Psoas muscle (tissue), 7 donors: ENCODE measurements at regions not wholly inside any gene's neighbourhood (a gene's known extent, or its start where the extent isn't known, plus 50 kb on each side); places are given as distances from the start of the nearest gene placed in this dataset.

Source experiments
- ATAC-seq, 4 donors: fragments of 200-7000 bp; cut with Tn5 transposase; one replicate each; pipeline ENCODE4 v1.9.1; 2020; ENCODE audit warnings: moderate library complexity in 3 of 4, mild to moderate bottlenecking in 2 of 4
- DNase-seq, 2 donors: peaks; one replicate each; pipeline ENCODE4 v3.0.0-alpha.2; 2020
- H3K27ac ChIP-seq: fragments of 200-600 bp; one replicate; pipeline ENCODE4 v1.8.0; 2022
- H3K27me3 ChIP-seq, 3 donors: fragments of 200-600 bp in 1 of 3; one replicate each; pipeline versions ENCODE4 v1.6.1 to v1.8.0; 2013 to 2022; ENCODE audit warnings: low read length in 2 of 3, mild to moderate bottlenecking in 2 of 3, moderate library complexity in 1 of 3; ENCODE audit not compliant: insufficient read depth in 3 of 3
- H3K36me3 ChIP-seq, 2 donors: fragments of 200-600 bp in 1 of 2; one replicate each; pipeline versions ENCODE4 v1.6.1 to v1.8.0; 2013 to 2022; ENCODE audit warnings: low read depth in 1 of 2, mild to moderate bottlenecking in 1 of 2, moderate library complexity in 1 of 2; ENCODE audit not compliant: insufficient read depth in 1 of 2
- H3K4me1 ChIP-seq: fragments of 200-600 bp; one replicate; pipeline ENCODE4 v1.8.0; 2022
- H3K4me3 ChIP-seq: fragments of 200-600 bp; one replicate; pipeline ENCODE4 v1.8.0; 2022; ENCODE audit warnings: mild to moderate bottlenecking
- H3K9me3 ChIP-seq: fragments of 200-600 bp; one replicate; pipeline ENCODE4 v1.8.0; 2022
- WGBS, 3 donors: extraction: QIAGEN DNeasy Blood & Tissue Kit; methylation state at CpG; one replicate each; pipeline versions ENCODE4 v1.1.6 to v1.1.7; 2013; 5-methylcytosine and 5-hydroxymethylcytosine counted together
- intact Hi-C, 2 donors: fragments of 100-400 bp; cut with DNase I; formaldehyde crosslinking; loops; one replicate each; pipeline versions ENCODE4 v1.11.0 to v1.14.2; 2022
- TF ChIP-seq, protein P1 (sequence below): fragments of 200-600 bp; IDR thresholded peaks from one replicate; pipeline ENCODE4 v1.8.0; 2022; ENCODE audit warnings: antibody characterized with exemption
- donor health status: healthy with polysubstance abuse.
- donor health status: DM: no; HTN: no; CAD: no; lungs with moderate emphysema.
- donor health status: Bipolar disorder and iron deficiency.
- donor health status: healthy.
- donor health status: DM: yes; HTN: yes; CAD: no.
- donor health status: DM: no; HTN: no; CAD: no.
- donor health status: DM: yes; HTN: yes; CAD: no.

DNA sequence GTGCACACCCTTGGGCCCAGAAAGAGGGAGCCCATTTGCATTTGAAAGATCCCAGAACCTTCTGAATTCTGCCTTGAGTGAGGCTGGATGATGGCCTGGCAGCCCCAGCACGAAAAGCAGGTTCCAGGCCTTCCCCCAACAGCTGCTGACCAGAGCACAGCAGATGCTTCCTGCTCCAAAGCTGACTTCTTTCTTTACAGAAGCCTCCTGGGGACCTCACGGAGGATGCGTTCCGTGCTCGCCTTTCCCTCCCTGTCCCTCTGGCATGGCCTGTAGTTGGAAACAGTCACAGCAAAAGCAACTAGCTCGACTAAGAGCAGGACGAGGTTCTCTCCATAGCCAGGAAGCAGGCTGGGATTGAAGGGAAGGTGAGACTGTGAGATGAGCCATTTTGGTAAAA, 107.7 kb upstream of the B3GAT1 start:
- H3K36me3 ChIP-seq, result no peaks in the 10 kb centered on the region
- WGBS, 3 donors, result 6 to 12% (median 8%) methylated on average over 7 of the region's 7 CpGs
- no peak overlapping the region for H3K4me3 ChIP-seq
- H3K9me3 ChIP-seq, result no peaks in the 10 kb centered on the region
- ATAC-seq (no peak), DNase-seq (peak in 1 of 2 donors; percentile 14)
- H3K27ac ChIP-seq, result no peak overlapping the region
- TF ChIP-seq, protein P1, sequence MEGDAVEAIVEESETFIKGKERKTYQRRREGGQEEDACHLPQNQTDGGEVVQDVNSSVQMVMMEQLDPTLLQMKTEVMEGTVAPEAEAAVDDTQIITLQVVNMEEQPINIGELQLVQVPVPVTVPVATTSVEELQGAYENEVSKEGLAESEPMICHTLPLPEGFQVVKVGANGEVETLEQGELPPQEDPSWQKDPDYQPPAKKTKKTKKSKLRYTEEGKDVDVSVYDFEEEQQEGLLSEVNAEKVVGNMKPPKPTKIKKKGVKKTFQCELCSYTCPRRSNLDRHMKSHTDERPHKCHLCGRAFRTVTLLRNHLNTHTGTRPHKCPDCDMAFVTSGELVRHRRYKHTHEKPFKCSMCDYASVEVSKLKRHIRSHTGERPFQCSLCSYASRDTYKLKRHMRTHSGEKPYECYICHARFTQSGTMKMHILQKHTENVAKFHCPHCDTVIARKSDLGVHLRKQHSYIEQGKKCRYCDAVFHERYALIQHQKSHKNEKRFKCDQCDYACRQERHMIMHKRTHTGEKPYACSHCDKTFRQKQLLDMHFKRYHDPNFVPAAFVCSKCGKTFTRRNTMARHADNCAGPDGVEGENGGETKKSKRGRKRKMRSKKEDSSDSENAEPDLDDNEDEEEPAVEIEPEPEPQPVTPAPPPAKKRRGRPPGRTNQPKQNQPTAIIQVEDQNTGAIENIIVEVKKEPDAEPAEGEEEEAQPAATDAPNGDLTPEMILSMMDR, result no peak
- H3K4me1 ChIP-seq, result no peaks in the 10 kb centered on the region
- intact Hi-C loops, result no loop called here
- H3K27me3 ChIP-seq, result peaks cover 0 to 19% (median 10%) of the 10 kb centered on the region in 3 donors

DNA sequence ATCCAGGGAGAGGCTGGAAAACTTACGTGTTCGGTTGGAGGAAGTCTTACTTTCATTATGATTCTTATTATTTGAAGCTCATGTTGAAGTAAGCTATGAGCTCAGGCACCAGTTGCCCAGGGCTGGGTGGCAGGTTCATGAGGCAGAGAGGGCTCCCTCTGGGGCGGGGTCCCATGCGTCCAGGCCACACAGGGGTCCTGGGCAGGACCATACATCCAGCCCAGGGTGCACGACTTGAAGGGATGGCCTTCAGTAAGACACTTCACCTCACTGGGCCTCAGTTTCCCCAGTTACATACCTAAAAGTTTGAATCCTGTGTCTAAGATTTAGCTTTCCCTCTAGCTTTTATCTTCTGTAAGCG, 107.3 kb upstream of the B3GAT1 start:
- no peaks in the 10 kb centered on the region for H3K36me3 ChIP-seq
- TF ChIP-seq, protein P1, result no peak
- no peak for ATAC-seq
- H3K27me3 ChIP-seq, result peaks cover 0 to 19% (median 10%) of the 10 kb centered on the region in 3 donors
- H3K9me3 ChIP-seq, result no peaks in the 10 kb centered on the region
- no peak overlapping the region for H3K27ac ChIP-seq
- no peaks in the 10 kb centered on the region for H3K4me1 ChIP-seq
- 76 to 85% (median 81%) methylated on average over 6 of the region's 6 CpGs for WGBS, 3 donors
- no peak overlapping the region for H3K4me3 ChIP-seq
- intact Hi-C loops, result no loop called here
- DNase-seq, result peak in 1 of 2 donors; percentile 12

DNA sequence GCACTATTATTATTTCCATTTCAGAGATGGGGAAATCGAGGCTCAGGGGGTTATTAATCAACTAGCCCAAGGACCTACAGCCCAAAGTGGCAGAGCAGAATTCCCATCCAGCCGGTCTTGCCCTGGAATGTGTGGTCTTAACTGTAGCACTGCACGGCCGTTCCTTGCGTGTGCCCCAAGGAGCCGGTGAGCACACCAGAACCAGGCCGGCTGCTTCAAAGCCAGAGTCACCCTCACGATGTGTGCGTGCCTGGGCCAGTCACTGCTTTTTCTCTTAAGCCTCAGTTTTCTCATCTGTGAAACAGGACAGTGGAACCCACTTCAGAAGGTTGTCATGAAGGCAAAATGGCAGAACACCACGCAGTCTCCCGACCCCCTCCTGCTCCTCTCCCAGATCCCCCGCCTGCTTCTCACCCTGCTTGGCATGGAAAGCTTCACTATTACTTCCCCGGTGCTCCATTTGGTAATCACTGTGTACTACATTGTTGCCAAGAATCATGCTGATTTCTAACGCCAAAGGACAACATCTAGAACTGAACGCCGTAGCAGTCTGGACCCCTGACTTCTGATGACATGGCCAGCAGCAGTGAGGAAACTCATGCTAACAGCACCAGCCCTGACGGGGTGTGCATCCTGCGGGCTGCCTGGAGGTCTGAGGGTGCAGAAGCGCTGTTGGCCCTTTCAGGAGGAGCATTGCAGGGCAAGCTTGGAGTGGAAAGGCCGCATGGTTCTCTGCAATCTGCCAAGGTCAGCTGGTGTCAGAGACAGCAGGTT, 106.8 kb upstream of the B3GAT1 start:
- Histone ChIP-seq H3K4me1 (no peaks in the 10 kb centered on the region), H3K27me3 (peaks cover 0 to 19% (median 10%) of the 10 kb centered on the region in 3 donors)
- no peak for ATAC-seq

DNA sequence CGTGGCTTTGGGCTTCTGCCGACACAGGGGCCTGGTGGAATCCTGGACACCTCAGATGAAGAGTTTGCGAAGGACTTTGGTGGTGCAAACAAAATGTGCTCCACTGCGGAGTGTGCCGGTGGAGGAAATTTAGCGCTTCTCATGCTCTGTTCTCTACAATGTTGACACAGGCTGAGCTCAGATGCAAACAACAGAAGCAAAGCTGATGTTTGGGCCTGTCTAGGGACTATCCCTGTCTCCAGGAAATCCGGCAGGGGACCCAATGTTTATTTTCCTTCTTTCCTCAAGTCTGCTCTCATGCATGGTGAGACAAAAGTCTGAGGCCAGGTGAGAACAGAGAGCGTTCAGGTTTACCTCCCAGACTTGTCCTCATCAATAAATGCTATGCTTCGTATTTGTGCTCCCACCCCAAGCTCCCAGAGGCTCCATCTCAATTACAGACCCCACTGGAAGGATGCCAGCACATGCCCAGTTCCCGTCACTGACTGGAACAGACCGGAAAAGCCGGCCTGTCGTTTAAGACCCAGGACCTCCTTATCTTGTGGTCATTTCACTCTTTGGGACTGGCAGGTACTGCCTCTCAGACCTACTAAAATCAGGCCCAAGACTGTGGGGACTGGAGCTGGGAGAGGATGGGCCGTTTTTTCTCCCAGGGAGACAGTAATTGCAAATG, 105.7 kb upstream of the B3GAT1 start:
- ATAC-seq (no peak), DNase-seq (peak in 1 of 2 donors; percentile 19)
- WGBS, 3 donors, result 59 to 68% (median 62%) methylated on average over 14 of the region's 14 CpGs
- Histone ChIP-seq H3K4me3 (no peak overlapping the region), H3K27ac (no peak overlapping the region), H3K4me1 (no peaks in the 10 kb centered on the region), H3K27me3 (peaks cover 0 to 19% (median 12%) of the 10 kb centered on the region in 3 donors), H3K9me3 (no peaks in the 10 kb centered on the region), H3K36me3 (no peaks in the 10 kb centered on the region)
- intact Hi-C loops, result no loop called here
- TF ChIP-seq, protein P1, result no peak

More for the DNA sequence above, 106.8 kb upstream of the B3GAT1 start:
- TF ChIP-seq, protein P1, result no peak
- H3K27ac ChIP-seq, result no peak overlapping the region
- intact Hi-C loops, result no loop called here
- H3K9me3 ChIP-seq, result no peaks in the 10 kb centered on the region
- H3K36me3 ChIP-seq, result no peaks in the 10 kb centered on the region
- 81 to 82% (median 81%) methylated on average over 20 of the region's 20 CpGs for WGBS, 3 donors
- peak in 1 of 2 donors; percentile 32 for DNase-seq
- H3K4me3 ChIP-seq, result no peak overlapping the region
